HG03457 (cell line): ENCODE measurements at regions not wholly inside any gene's neighbourhood (a gene's known extent, or its start where the extent isn't known, plus 50 kb on each side); places are given as distances from the start of the nearest gene placed in this dataset.

Source experiments
- ATAC-seq: cut with Tn5 transposase; IDR thresholded peaks from one replicate; pipeline ENCODE4 v1.9.1; 2021; ENCODE audit warnings: moderate number of reproducible peaks; ENCODE audit not compliant: unreplicated experiment

- no peak for ATAC-seq
Measured at GRCh38 chr4:13142191-13142590, 341.9 kb downstream of the RAB28 start.

DNA sequence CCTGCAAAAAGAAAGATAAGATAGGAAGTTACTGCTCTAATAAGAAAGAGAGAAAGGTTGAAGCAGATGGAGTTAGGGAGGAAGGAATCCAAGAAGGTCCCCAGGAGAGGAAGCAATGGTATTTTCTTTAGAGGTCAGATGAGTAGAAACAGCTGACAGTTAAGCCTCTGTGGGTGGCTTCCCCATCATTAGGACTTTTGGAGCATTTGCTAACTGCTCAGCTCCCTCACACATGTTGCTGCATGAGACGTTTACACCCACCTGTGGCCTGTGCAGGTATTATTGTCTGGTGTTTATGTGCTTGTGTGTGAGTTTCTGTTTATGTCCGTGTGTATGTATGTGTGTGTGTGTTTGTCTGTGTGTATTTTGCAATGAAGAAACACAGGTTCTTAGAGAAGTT is 346.8 kb downstream of the RAB28 start:
- ATAC-seq: no peak

DNA sequence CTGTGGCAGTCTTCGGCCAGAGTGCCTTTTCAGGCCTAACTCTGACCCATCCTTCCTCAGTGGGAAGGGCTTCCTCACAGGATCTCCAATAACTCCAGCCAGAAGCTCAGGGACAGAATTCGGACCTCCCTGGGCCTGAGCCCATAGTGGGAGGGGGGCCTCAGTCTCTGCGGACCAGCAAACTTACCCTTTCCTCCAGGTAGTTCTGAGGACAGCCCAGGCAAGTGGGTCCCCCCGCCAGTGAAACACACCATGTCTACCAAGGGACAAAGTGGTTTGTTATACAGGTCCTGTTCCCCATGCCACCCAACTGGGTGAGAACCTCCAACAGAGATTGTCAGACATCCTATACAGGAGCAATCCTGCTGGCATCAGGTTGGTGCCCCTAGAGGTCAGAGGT is 350.4 kb downstream of the RAB28 start:
- no peak for ATAC-seq

DNA sequence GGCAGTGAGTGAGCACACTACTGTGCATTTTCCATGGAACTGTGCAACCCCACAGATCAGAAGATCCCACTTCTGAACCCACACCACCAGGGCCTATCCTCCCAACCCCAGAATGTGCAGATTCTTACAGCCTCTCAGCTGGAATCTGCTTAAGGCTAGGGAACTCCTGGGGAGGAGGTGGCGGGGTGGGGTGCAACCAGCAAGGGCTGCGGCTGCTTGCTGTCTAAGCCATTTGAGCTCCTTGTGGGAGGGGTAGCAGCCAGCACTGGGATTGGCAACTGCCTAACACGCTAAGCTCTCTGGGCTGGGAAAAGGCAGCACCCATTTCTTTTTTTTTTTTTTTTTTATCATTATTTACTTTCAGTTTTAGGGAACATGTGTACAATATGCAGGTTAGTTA is 353.3 kb downstream of the RAB28 start:
- ATAC-seq: no peak

GRCh38 chr4:13129095-13129494 is 355.0 kb downstream of the RAB28 start:
- no peak for ATAC-seq

DNA sequence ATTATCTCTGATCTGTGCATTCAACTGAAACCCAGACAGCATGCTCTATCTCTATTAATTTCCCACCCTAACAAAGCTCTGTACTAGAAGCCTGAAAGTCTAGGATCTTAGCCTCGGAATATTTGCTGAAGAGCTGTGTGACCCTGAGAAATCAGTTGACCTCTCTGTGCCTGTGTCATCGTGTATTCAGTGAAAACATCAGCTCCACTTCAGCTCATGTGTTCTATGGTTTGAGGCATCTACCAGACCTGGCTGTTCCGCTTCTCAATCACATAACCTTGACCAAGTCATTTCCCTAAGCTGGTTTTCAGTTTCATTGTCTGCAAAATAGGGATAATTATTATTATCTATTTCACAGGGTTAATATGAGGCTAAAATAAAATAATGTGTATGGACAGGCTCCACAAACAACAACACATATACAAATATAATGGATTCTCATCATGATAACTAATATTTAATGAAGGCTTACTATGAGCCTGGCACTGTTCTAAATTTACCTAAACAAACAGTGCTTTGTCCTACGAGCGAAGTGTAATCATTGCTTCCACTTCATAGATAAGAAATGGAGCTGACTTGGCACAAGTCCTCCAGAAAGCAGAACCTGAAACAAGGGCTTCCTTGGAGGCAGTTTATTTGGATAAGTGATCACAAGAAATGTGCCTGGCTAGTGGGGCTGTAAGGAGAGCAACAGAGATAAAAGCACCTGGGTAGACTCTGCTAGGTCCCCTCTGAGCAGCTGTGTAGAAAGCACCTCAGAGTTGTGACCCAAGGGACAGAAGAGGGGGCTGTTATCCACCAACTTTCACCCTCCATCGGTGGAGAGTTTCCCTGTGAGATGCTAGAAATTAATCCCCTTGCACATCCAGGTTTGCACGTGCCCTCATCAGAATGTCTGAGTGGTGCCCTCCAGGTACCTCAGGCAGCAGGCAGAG is 356.9 kb downstream of the RAB28 start:
- ATAC-seq: no peak

DNA sequence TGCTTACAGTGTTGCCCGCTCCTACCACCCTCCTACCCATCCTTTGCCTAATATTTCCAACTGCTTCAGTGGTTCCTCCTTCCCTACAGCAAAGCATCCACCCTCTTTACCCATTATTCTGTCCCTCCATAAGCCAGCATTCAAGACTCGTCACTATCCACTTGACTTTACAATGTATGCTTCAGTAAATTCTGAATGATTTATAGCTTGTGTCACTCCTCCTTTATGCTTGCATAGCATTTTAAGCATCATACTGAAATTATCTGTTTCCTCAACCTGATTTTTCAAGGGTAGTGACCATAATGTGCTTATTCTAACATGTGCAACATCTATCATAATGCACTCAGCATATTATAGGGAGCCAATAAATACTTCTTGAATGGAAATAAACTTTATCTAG is 365.5 kb downstream of the RAB28 start:
- no peak for ATAC-seq

DNA sequence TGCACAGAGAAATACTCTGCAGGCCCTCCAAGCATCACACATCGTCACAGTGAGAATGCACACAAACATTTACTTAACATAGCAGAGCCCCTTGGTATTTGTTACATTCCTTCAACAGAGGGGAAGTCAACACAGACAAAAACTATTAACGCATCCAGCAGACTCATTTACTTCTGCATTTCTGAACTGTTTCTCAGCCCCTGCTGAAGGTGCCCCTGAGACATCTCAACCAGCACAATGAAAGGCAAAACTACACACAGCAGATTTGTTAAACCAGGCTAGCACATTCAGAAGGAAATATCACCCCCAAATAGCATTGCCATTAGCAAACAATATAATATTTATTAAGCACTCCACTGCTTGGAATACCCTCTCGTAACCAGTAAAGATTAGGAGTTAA is 367.0 kb downstream of the RAB28 start:
- ATAC-seq: no peak

DNA sequence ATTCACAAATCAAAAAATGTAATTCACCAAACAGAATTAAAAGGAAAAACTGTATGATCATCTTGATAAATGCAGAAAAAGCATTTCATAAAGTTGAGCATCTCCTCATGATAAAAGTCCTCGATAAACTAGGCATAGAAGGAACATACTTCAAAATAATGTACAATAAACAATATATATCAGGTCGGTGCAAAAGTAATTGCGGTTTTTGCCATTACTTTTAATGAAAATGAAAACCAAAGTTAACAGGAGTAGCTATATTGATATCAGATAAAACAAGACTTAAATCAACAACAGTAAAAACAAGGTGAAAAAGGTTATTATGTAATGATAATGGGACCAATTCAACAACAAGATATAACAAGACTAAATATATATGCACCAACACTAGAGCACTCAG is 372.1 kb downstream of the RAB28 start:
- no peak for ATAC-seq

GRCh38 chr4:13109536-13109935 is 374.6 kb downstream of the RAB28 start:
- ATAC-seq: no peak

DNA sequence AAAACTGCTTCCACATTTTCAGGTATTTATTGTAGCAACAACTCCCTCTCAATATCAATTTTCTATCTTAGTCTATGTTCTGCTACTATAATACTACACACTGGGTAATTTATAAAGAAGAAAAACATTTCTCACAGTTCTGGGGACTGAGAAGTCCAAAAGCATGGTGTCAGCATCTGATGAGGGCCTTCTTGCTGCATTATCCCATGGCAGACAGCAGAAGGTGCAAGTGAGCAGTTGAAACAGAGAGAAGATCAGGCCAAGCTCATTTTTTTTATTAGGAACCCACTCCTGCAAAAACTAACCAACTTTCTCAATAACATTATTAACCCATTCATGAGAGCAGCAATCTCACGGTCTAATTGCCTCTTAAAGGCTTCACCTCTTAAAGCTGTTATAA is 376.0 kb downstream of the RAB28 start:
- no peak for ATAC-seq

DNA sequence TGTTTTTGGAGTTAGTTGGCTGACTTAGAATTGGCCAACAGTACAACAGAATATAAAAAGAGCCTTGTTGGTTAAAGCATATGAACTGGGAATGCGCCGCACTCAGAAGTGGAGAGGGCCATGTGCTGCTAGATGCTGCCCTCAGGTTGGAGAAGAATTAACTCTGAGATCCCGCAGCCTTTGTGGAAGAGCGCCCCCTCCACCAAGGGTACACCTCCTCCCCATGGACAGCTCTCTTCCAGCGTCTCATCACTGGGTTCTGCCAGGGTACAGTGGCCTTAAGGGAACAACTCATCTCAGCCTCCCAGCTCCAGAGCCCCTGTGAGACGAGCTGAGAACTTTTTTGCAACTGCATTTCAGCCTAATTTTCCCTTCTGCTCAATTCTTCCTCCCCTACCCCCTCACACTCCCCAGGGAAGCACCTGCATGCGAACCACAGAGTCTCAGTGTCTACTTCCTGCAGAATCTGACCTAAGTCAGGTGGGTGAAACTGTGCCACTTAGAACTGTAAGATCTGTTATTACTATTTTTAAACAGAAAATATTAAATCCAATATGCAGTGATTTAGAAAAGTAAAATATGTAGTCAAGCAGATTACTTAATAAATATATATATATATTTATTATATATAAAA is 380.6 kb downstream of the RAB28 start:
- no peak for ATAC-seq

GRCh38 chr4:13102092-13102742 is 381.9 kb downstream of the RAB28 start:
- ATAC-seq: no peak

DNA sequence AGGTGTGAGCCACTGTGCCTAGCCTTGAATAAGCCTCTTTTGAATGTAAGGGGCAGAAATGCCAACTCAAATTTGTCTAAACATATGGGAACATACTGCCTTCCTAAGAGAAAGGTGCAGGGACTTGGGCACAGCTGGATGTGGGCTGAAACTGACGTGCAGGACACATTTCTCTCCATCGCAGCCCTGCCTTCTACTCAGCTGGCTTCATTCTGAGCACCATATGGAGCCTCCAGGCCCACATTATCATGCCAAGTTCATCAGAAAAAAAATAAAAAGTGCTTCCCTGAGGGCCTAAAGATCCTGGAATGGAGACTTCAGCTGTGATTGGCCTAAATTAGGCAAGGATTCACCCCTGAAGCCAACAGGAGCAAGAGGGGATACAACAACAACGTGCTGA is 386.2 kb downstream of the RAB28 start:
- ATAC-seq: no peak

- ATAC-seq: no peak
Measured at GRCh38 chr4:13095722-13096121, 388.4 kb downstream of the RAB28 start.

GRCh38 chr4:13093170-13093569 is 391.0 kb downstream of the RAB28 start:
- ATAC-seq: no peak

DNA sequence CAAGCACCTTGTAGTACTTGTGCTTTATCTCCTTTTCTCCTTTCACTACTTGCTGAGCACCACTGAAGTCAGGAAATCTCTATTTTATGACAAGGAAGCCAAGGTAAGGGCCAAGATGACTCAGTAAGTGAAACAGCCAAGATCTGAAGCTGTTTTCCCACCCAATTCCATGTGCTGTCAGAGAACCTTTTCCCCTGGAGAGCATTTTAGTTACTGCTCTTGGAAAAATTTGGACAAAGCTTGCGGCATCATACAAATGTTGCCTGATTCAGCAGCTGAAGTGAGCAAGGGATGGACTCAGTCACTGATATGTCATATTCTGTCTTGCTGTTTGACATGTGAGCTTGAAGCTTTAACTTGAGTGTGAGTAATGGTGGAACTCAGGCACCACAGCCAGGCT is 391.4 kb downstream of the RAB28 start:
- ATAC-seq: no peak

DNA sequence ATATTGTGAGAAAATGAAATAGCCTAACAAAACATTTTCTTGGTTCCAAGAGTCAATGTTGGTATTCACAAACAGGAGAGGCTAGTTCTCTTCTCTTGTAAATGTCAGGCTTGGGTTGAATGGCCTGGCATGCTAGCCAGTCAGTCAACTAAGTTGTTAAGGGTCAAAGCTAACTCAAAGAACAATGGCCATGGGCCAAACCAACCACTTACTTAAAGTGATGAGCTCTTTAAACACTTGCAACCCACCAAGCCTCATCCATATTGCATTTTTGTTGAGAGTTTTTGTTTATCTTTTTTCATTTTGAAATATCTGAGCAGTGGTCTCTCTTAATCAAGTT is 394.5 kb downstream of the RAB28 start:
- ATAC-seq: no peak

- ATAC-seq: no peak
Measured at GRCh38 chr4:13088726-13089658, 395.1 kb downstream of the RAB28 start.

DNA sequence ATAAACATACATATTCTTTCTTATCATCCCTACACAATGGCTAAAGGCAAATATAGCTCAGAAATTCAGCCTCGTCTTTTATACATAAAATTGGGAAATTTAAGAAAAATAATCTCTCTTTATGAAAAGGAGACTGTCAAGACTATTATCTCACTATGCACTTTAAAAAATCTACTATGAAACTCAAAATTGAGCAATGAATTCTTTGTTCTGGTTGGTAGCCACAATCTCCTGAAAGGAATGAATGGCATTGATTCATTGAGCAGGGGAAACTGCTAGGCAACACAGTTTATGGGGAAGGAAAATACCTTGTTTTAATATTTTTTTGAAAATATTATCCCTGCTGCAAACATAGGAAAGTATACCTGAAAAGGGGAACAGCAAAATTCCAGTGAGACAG is 397.1 kb downstream of the RAB28 start:
- ATAC-seq: no peak

- no peak for ATAC-seq
Measured at GRCh38 chr4:13084210-13084609, 399.9 kb downstream of the RAB28 start.
